GM19351 (cell line): ENCODE measurements at regions not wholly inside any gene's neighbourhood (a gene's known extent, or its start where the extent isn't known, plus 50 kb on each side); places are given as distances from the start of the nearest gene placed in this dataset.

Source experiments
- ATAC-seq: cut with Tn5 transposase; IDR thresholded peaks from one replicate; pipeline ENCODE4 v1.9.1; 2021; ENCODE audit warnings: mild to moderate bottlenecking, moderate library complexity; ENCODE audit not compliant: unreplicated experiment

- no peak for ATAC-seq
Observed at GRCh38 chr2:114373591-114373990, 68.8 kb upstream of the DPP10 start.

- no peak for ATAC-seq
Observed at GRCh38 chr2:114384441-114384840, 58.0 kb upstream of the DPP10 start.

GRCh38 chr2:114389021-114389420 lies 53.4 kb upstream of the DPP10 start:
- ATAC-seq: no peak
